ENCODE measurements at regions not wholly inside any gene's neighbourhood (a gene's known extent, or its start where the extent isn't known, plus 50 kb on each side); places are given as distances from the start of the nearest gene placed in this dataset.

DNA sequence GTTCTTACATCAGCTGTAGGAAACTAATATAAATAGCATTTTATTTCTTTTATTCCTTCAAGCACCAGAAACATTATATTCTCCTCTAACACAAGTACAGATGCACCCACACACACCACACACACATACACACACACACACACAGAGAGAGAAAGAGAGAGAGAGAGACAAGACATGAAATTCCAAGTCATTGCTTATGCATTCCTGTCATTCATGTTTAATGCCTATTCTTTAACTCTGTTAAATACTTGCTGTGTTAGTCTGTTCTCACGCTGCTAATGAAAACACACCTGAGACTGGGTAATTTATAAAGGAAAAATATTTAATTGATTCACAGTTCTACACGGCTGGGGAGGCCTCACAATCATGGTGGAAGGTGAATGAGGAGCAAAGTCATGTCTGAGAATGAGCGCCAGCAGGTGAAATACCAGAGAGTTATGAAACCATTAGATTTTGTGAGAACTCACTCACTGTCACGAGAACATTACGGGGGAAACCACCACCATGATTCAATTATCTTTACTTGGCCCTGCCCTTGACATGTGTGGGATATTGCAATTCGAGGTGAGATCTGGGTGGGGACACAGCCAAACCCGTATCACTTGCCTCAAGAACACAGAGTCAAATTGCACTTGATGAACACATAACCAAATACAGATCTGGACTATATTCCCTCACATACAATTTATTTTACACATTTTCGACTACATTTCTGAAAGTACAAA lies 1058.1 kb upstream of the TMPRSS15 start:
- Histone ChIP-seq H3K36me3 (ENCODE audit: control insufficient read depth, insufficient read depth, low read length) (no peaks in the 10 kb centered on the region), H3K9me3 (ENCODE audit: control insufficient read depth, low read length) (no peaks in the 10 kb centered on the region), H3K9ac (no peak overlapping the region), H3K79me2 (no peaks in the 10 kb centered on the region), H3K27me3 (ENCODE audit: control insufficient read depth, insufficient read depth, low read length) (no peaks in the 10 kb centered on the region), H3K4me2 (ENCODE audit: low read length) (no peak overlapping the region), H3K4me1 (no peaks in the 10 kb centered on the region), H2AFZ (no peak overlapping the region), H3K27ac (no peak overlapping the region), H3K4me3 (ENCODE audit: low read depth, low read length) (no peak overlapping the region)
- TF ChIP-seq, protein P1, sequence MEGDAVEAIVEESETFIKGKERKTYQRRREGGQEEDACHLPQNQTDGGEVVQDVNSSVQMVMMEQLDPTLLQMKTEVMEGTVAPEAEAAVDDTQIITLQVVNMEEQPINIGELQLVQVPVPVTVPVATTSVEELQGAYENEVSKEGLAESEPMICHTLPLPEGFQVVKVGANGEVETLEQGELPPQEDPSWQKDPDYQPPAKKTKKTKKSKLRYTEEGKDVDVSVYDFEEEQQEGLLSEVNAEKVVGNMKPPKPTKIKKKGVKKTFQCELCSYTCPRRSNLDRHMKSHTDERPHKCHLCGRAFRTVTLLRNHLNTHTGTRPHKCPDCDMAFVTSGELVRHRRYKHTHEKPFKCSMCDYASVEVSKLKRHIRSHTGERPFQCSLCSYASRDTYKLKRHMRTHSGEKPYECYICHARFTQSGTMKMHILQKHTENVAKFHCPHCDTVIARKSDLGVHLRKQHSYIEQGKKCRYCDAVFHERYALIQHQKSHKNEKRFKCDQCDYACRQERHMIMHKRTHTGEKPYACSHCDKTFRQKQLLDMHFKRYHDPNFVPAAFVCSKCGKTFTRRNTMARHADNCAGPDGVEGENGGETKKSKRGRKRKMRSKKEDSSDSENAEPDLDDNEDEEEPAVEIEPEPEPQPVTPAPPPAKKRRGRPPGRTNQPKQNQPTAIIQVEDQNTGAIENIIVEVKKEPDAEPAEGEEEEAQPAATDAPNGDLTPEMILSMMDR (IDR thresholded peaks at IDR 0.05) = no peak

DNA sequence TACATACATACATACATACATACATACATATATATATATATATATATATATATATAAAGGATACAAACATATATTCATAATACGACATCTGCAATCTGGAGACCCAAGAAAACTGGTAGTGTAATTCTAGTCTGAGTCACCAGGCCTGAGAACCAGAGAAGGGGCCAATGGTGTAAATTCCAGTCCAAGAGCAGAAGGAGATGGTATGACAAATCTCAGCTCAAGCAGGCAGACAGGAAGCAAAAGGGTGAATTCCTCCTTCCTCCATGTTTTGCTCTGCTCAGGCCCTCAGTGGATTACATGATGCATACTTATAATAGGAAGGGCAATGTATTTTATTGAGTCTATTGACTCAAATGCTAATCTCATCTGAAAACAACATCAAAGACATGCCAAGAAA lies 1060.4 kb upstream of the TMPRSS15 start:
- TF ChIP-seq, protein P1 (IDR thresholded peaks at IDR 0.05) = no peak
- Histone ChIP-seq H3K27ac (no peak overlapping the region), H3K27me3 (ENCODE audit: control insufficient read depth, insufficient read depth, low read length) (no peaks in the 10 kb centered on the region), H2AFZ (no peak overlapping the region), H3K4me2 (ENCODE audit: low read length) (no peak overlapping the region), H3K9ac (no peak overlapping the region), H3K79me2 (no peaks in the 10 kb centered on the region), H3K9me3 (ENCODE audit: control insufficient read depth, low read length) (no peaks in the 10 kb centered on the region), H3K36me3 (ENCODE audit: control insufficient read depth, insufficient read depth, low read length) (no peaks in the 10 kb centered on the region), H3K4me3 (ENCODE audit: low read depth, low read length) (no peak overlapping the region), H3K4me1 (no peaks in the 10 kb centered on the region)

DNA sequence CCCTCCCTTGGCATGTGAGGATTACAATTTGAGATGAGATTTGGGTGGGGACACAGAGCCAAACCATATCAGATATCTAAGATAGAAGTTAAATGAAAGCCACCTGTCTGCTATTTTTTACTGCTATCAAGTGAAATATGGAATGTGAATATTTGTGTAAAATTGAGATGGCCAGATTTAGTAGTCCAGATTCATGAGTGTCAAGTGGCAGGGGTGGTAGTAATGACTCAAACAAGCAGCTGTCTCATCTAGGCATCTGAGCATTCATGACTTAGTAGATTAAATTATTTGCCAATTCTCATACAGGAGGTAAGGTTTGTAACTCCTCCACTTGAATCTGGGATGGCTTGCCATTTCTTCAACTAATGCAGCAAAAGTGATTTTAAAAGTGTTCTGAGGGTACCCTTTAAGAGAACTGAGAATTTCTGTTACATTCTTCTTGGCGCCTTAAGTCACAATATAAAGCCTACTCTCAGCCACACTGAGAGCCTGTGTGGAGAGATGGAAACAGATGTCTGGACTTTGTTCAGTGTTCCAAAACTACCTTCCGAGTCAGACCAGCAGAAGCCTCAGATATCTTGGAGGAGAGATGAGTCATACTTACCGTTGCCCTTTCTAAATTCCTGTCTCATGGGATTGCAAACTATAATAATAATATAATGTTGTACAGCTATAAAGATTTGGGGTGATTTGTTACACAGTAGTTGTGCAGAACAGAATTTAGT lies 1065.6 kb upstream of the TMPRSS15 start:
- Histone ChIP-seq H3K36me3 (ENCODE audit: control insufficient read depth, insufficient read depth, low read length) (no peaks in the 10 kb centered on the region), H3K4me2 (ENCODE audit: low read length) (no peak overlapping the region), H3K27me3 (ENCODE audit: control insufficient read depth, insufficient read depth, low read length) (no peaks in the 10 kb centered on the region), H3K9ac (no peak overlapping the region), H3K27ac (no peak overlapping the region), H3K79me2 (no peaks in the 10 kb centered on the region), H3K9me3 (ENCODE audit: control insufficient read depth, low read length) (no peaks in the 10 kb centered on the region), H3K4me1 (no peaks in the 10 kb centered on the region), H2AFZ (no peak overlapping the region), H3K4me3 (ENCODE audit: low read depth, low read length) (no peak overlapping the region)
- TF ChIP-seq, protein P1 (IDR thresholded peaks at IDR 0.05) = no peak

DNA sequence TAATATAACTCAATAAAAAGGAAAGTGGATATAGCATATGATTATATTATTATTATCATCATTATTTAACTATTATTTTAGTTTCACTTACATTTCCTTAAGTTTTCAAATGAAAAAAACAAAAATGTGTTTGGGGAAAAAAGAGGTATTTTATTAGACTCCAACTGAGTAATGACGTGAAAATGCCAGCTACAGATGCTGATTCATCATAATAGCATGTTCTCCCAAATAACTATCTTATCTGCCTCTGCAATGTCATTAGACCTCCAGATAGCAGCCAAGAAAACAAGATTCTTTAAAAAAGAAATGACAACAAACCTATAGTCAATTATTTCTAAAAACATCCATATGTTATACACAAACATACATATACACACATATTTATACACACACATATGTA lies 1071.9 kb upstream of the TMPRSS15 start:
- TF ChIP-seq, protein P1 (IDR thresholded peaks at IDR 0.05) = no peak
- Histone ChIP-seq H3K79me2 (no peaks in the 10 kb centered on the region), H3K9ac (no peak overlapping the region), H3K27me3 (ENCODE audit: control insufficient read depth, insufficient read depth, low read length) (no peaks in the 10 kb centered on the region), H3K4me1 (no peaks in the 10 kb centered on the region), H3K36me3 (ENCODE audit: control insufficient read depth, insufficient read depth, low read length) (no peaks in the 10 kb centered on the region), H3K4me3 (ENCODE audit: low read depth, low read length) (no peak overlapping the region), H3K4me2 (ENCODE audit: low read length) (no peak overlapping the region), H3K9me3 (ENCODE audit: control insufficient read depth, low read length) (no peaks in the 10 kb centered on the region), H3K27ac (no peak overlapping the region), H2AFZ (no peak overlapping the region)
